Right cardiac atrium (tissue), 5 donors: ENCODE measurements at regions not wholly inside any gene's neighbourhood (a gene's known extent, or its start where the extent isn't known, plus 50 kb on each side); places are given as distances from the start of the nearest gene placed in this dataset.
A peak's percentile ranks its signal among the peaks of the same experiment; 100 is the strongest.

ENCODE experiments used
- ATAC-seq, 2 donors: fragments of 200-7000 bp; cut with Tn5 transposase; one replicate each; pipeline versions ENCODE4 v1.8.0 to v1.9.1; 2020; ENCODE audit warnings: moderate library complexity in 2 of 2, mild to moderate bottlenecking in 1 of 2
- DNase-seq, 3 donors: peaks; one replicate each; pipeline ENCODE4 v3.0.0-alpha.2; 2020
- H3K27ac ChIP-seq: one replicate; pipeline ENCODE4 v1.5.1; 2013; ENCODE audit warnings: mild to moderate bottlenecking, low read length, control low read depth, moderate library complexity
- H3K27me3 ChIP-seq: one replicate; pipeline ENCODE4 v1.6.1; 2013; ENCODE audit not compliant: control insufficient read depth, insufficient read depth
- H3K4me1 ChIP-seq: one replicate; pipeline ENCODE4 v1.6.1; 2013; ENCODE audit warnings: low read length; ENCODE audit not compliant: control insufficient read depth, insufficient read depth
- H3K4me3 ChIP-seq: one replicate; pipeline ENCODE4 v1.5.1; 2013; ENCODE audit warnings: low read length, control low read depth
- H3K9me3 ChIP-seq: one replicate; pipeline ENCODE4 v1.6.1; 2013; ENCODE audit warnings: low read length; ENCODE audit not compliant: control insufficient read depth
- WGBS: extraction: QIAGEN DNeasy Blood & Tissue Kit; methylation state at CpG from one replicate; pipeline ENCODE4 v1.1.7; 2013; 5-methylcytosine and 5-hydroxymethylcytosine counted together
- intact Hi-C, 4 donors: fragments of 100-400 bp; cut with DNase I; formaldehyde crosslinking; loops; one replicate each; pipeline versions ENCODE4 v1.11.0 to v1.14.0; 2022 to 2023
- donor health status: healthy with polysubstance abuse.
- donor health status: DM: no; HTN: yes; CAD: no.
- donor health status: DM: no; HTN: no; CAD: no.
- donor health status: DM: no; HTN: yes; CAD: no; lungs with severe emphysema.
- donor health status: DM: yes; HTN: yes; CAD: no.

- Histone ChIP-seq H3K4me3 (no peak overlapping the region), H3K4me1 (peaks cover 2% of the 10 kb centered on the region), H3K27ac (no peak overlapping the region), H3K9me3 (no peaks in the 10 kb centered on the region), H3K27me3 (no peaks in the 10 kb centered on the region)
- WGBS, result 58% methylated on average over 6 of the region's 6 CpGs
- no peak for DNase-seq
- intact Hi-C loops, result no loop called here
- peak in 1 of 2 donors; percentile 42 for ATAC-seq
These were observed 150.0 kb upstream of the NECTIN1 start for GRCh38 chr11:119878990-119879389.

- Histone ChIP-seq H3K9me3 (no peaks in the 10 kb centered on the region), H3K4me3 (no peak overlapping the region), H3K27ac (no peak overlapping the region), H3K4me1 (peaks cover 2% of the 10 kb centered on the region), H3K27me3 (no peaks in the 10 kb centered on the region)
- intact Hi-C loops, result no loop called here
- DNase-seq (no peak), ATAC-seq (no peak)
- 85% methylated on average over 12 of the region's 12 CpGs for WGBS
These were observed 147.8 kb upstream of the NECTIN1 start for GRCh38 chr11:119876841-119877240.

- DNase-seq (no peak), ATAC-seq (peak in 1 of 2 donors; percentile 39)
- Histone ChIP-seq H3K27ac (no peak overlapping the region), H3K4me1 (peaks cover 2% of the 10 kb centered on the region), H3K4me3 (no peak overlapping the region), H3K9me3 (no peaks in the 10 kb centered on the region), H3K27me3 (no peaks in the 10 kb centered on the region)
- intact Hi-C loops, result no loop called here
- WGBS, result 72% methylated on average over 7 of the region's 7 CpGs
These were observed 147.0 kb upstream of the NECTIN1 start for GRCh38 chr11:119875841-119876600.

- 38% methylated on average over 15 of the region's 15 CpGs for WGBS
- DNase-seq (no peak), ATAC-seq (no peak)
- no peaks in the 10 kb centered on the region for H3K9me3 ChIP-seq
- intact Hi-C loops, result no loop called here
- no peaks in the 10 kb centered on the region for H3K27me3 ChIP-seq
- no peak overlapping the region for H3K27ac ChIP-seq
- peaks cover 2% of the 10 kb centered on the region for H3K4me1 ChIP-seq
- H3K4me3 ChIP-seq, result no peak overlapping the region
These were observed 145.7 kb upstream of the NECTIN1 start for GRCh38 chr11:119874660-119875238.

GRCh38 chr11:119873761-119874421, 144.9 kb upstream of the NECTIN1 start:
- peaks cover 2% of the 10 kb centered on the region for H3K4me1 ChIP-seq
- no peaks in the 10 kb centered on the region for H3K27me3 ChIP-seq
- H3K27ac ChIP-seq, result no peak overlapping the region
- no peak overlapping the region for H3K4me3 ChIP-seq
- H3K9me3 ChIP-seq, result no peaks in the 10 kb centered on the region
- no peak for ATAC-seq
- intact Hi-C loops, result no loop called here
- DNase-seq, result no peak
- 79% methylated on average over 17 of the region's 17 CpGs for WGBS

GRCh38 chr11:119872611-119873310, 143.8 kb upstream of the NECTIN1 start:
- H3K9me3 ChIP-seq, result no peaks in the 10 kb centered on the region
- ATAC-seq (no peak), DNase-seq (no peak)
- no peak overlapping the region for H3K4me3 ChIP-seq
- WGBS, result 37% methylated on average over 11 of the region's 11 CpGs
- intact Hi-C loops, result no loop called here
- H3K4me1 ChIP-seq, result peaks cover 2% of the 10 kb centered on the region
- no peaks in the 10 kb centered on the region for H3K27me3 ChIP-seq
- no peak overlapping the region for H3K27ac ChIP-seq

- WGBS, result 60% methylated on average over 2 of the region's 2 CpGs
- intact Hi-C loops, result no loop called here
These were observed 136.7 kb upstream of the NECTIN1 start for GRCh38 chr11:119865661-119866156.

GRCh38 chr11:119864836-119865235, 135.8 kb upstream of the NECTIN1 start:
- Histone ChIP-seq H3K4me3 (no peak overlapping the region), H3K27me3 (no peaks in the 10 kb centered on the region), H3K9me3 (no peaks in the 10 kb centered on the region), H3K27ac (no peak overlapping the region), H3K4me1 (no peaks in the 10 kb centered on the region)
- WGBS, result 71% methylated on average over 7 of the region's 7 CpGs
- ATAC-seq (no peak), DNase-seq (no peak)
- intact Hi-C loops, result no loop called here

More at GRCh38 chr11:119865661-119866156, 136.7 kb upstream of the NECTIN1 start:
- Histone ChIP-seq H3K27me3 (no peaks in the 10 kb centered on the region), H3K27ac (no peak overlapping the region), H3K4me3 (no peak overlapping the region), H3K4me1 (no peaks in the 10 kb centered on the region), H3K9me3 (no peaks in the 10 kb centered on the region)
- ATAC-seq, result peak; percentile 32
- no peak for DNase-seq

GRCh38 chr11:119863851-119864601, 135.0 kb upstream of the NECTIN1 start:
- H3K4me3 ChIP-seq, result no peak overlapping the region
- 48% methylated on average over 17 of the region's 17 CpGs for WGBS
- no peaks in the 10 kb centered on the region for H3K4me1 ChIP-seq
- DNase-seq (no peak), ATAC-seq (peak in 1 of 2 donors; percentile 22)
- H3K27ac ChIP-seq, result no peak overlapping the region
- H3K27me3 ChIP-seq, result no peaks in the 10 kb centered on the region
- intact Hi-C loops, result no loop called here
- H3K9me3 ChIP-seq, result no peaks in the 10 kb centered on the region

- 92% methylated on average over 8 of the region's 8 CpGs for WGBS
- intact Hi-C loops, result no loop called here
These were observed 134.2 kb upstream of the NECTIN1 start for GRCh38 chr11:119863236-119863635.

More at GRCh38 chr11:119863236-119863635, 134.2 kb upstream of the NECTIN1 start:
- no peak for ATAC-seq
- Histone ChIP-seq H3K4me3 (no peak overlapping the region), H3K4me1 (no peaks in the 10 kb centered on the region), H3K27ac (no peak overlapping the region), H3K27me3 (no peaks in the 10 kb centered on the region), H3K9me3 (no peaks in the 10 kb centered on the region)
- DNase-seq, result no peak
